ENCODE measurements at regions not wholly inside any gene's neighbourhood (a gene's known extent, or its start where the extent isn't known, plus 50 kb on each side); places are given as distances from the start of the nearest gene placed in this dataset.

DNA sequence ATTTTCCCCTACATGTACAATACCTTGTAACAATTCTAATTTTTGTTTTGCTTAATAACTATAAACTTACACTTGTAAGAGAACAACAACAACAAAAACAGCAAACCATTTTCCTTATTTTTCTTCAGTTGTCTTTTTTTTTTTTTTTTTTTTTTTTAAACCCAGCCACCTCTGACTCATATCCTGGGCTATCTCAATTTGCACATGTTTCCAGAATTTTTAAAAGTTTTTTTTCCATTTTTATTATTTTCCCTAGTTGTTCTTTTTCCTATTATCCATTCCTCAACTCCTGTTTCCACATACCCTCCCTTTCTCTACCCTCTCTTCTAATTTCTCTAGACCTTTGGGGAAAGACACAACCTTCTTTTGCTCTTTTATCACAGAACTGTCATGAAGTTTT is 112.5 kb downstream of the EFEMP1 start:
- Histone ChIP-seq H3K27ac (no peak overlapping the region), H3K4me3 (no peak overlapping the region), H3K27me3 (no peaks in the 10 kb centered on the region), H3K4me1 (peaks cover 0 to 7% of the 10 kb centered on the region in 2 donors), H3K36me3 (no peaks in the 10 kb centered on the region), H3K9me3 (peaks cover 0 to 4% of the 10 kb centered on the region in 2 donors)
- DNase-seq (ENCODE audit: low spot score), result no peak
- TF ChIP-seq CTCF (IDR thresholded peaks at IDR 0.05), result no peak

DNA sequence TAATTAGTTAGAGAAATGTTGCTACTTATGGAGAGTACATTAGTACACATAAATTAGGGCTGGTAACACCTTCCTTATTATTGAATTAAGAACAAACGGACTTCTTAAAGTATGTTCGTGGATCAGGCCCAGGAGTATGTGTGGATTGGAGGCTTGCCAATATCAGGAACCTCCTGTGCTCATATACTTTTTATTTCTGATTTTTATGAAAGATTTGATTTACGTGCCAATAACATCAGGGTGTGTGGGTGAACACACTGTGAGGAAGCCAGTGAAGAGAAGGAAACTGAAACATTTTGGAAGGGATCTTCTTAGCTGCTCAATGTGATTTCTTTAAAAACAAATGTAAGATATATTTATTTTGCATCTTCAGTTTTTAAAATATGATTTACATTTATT is 113.0 kb downstream of the EFEMP1 start:
- no peak for DNase-seq (ENCODE audit: low spot score)
- Histone ChIP-seq H3K27ac (peak overlapping the region in 1 of 2 donors; percentile 69), H3K4me3 (no peak overlapping the region), H3K4me1 (peaks cover 0 to 7% of the 10 kb centered on the region in 2 donors), H3K9me3 (peaks cover 0 to 4% of the 10 kb centered on the region in 2 donors), H3K36me3 (no peaks in the 10 kb centered on the region), H3K27me3 (no peaks in the 10 kb centered on the region)
- no peak for TF ChIP-seq CTCF (IDR thresholded peaks at IDR 0.05)

GRCh38 chr2:55809875-55810621 is 113.5 kb downstream of the EFEMP1 start:
- Histone ChIP-seq H3K4me3 (no peak overlapping the region), H3K27me3 (no peaks in the 10 kb centered on the region), H3K9me3 (peaks cover 0 to 4% of the 10 kb centered on the region in 2 donors), H3K4me1 (peaks cover 0 to 7% of the 10 kb centered on the region in 2 donors), H3K36me3 (no peaks in the 10 kb centered on the region), H3K27ac (peak overlapping the region in 1 of 2 donors; percentile 69)
- DNase-seq (ENCODE audit: low spot score), result peak; percentile 69
- TF ChIP-seq CTCF (IDR thresholded peaks at IDR 0.05), result no peak

DNA sequence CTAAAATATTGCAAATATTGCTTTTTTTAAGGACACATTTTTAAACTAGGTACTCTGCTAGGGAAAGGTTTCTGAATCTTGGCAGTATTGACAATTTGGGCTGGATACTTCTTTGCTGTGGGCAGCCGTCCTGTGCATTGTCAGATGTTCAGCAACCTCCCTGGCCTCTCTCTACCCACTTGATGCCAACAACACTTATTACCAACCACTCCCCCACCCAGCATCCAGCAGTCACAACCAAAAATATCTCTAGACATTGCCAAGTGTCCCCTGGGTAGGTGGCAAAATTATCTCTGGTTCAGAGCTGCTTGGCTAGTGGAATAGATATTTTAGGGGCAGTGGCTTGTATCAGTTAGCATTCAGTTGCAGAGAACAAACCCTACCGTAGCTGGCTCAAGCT is 114.3 kb upstream of the PNPT1 start:
- H3K27me3 ChIP-seq, result no peaks in the 10 kb centered on the region
- no peak for TF ChIP-seq CTCF (IDR thresholded peaks at IDR 0.05)
- no peaks in the 10 kb centered on the region for H3K36me3 ChIP-seq
- no peak overlapping the region for H3K4me3 ChIP-seq
- no peaks in the 10 kb centered on the region for H3K9me3 ChIP-seq
- peaks cover 0 to 16% of the 10 kb centered on the region in 2 donors for H3K4me1 ChIP-seq
- no peak for DNase-seq (ENCODE audit: low spot score)
- H3K27ac ChIP-seq, result peak overlapping the region in 1 of 2 donors; percentile 69

DNA sequence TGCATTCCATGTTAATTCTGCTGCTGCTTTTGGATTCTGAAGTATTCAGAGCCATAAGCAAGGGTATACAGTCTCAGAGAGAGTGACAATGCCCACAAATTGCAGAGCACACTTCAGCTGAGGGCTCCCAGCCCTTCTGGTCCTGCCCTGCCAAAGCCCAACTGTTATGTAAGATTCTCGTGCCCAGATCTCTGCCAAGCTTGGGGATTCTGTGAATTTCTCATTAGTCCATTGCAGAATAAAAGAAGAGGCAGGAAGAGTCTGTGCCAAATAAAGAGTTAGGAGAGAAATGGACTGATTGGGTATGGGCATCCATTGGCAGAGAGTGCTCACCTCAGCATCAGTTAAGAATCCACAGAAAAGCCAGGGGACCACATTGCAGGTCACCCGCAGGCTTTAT is 112.0 kb upstream of the PNPT1 start:
- H3K4me1 ChIP-seq, result peaks cover 0 to 16% of the 10 kb centered on the region in 2 donors
- peak overlapping the region in 1 of 2 donors; percentile 17 for H3K27ac ChIP-seq

More for the DNA sequence above, 112.0 kb upstream of the PNPT1 start:
- H3K9me3 ChIP-seq, result no peaks in the 10 kb centered on the region
- H3K4me3 ChIP-seq, result no peak overlapping the region
- no peaks in the 10 kb centered on the region for H3K36me3 ChIP-seq
- TF ChIP-seq CTCF (IDR thresholded peaks at IDR 0.05), result no peak
- no peaks in the 10 kb centered on the region for H3K27me3 ChIP-seq
- DNase-seq (ENCODE audit: low spot score), result no peak
